ENCODE measurements at regions not wholly inside any gene's neighbourhood (a gene's known extent, or its start where the extent isn't known, plus 50 kb on each side); places are given as distances from the start of the nearest gene placed in this dataset.

DNA sequence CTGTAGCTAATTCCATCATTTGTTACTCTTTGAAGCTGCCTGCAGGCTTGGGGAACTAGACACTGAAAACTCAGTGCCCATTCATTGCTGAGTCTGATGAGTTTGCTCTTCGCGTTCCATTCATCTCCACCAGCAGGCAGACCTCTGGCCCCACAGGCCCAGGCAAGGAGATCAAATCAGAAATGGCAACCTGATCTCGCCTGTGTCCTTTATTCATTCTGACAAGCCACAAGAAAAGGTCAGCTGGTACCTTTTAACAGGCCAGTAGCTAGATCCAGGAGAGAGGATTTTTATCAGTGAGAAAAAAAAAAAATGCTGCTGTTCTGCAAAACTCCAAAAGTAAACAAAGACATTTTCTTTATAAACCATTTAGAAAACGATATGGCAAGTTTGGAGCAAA lies 742.5 kb downstream of the ETS1 start:
- WGBS (ENCODE audit: missing lambda C conversion rate): 28% methylated on average over 4 of the region's 4 CpGs
- H3K9me3 ChIP-seq: no peaks in the 10 kb centered on the region
- no peak overlapping the region for H3K27ac ChIP-seq
- H3K4me1 ChIP-seq: no peaks in the 10 kb centered on the region
- ChIA-PET CTCF (interaction anchor here (1.6 to 1.9 kb wide), 2 partner anchors 8 to 18 kb away, joined by 6 to 8 read pairs; no protein-coding TSS in a partner anchor), POLR2A (no interaction called here)
- no peak for FAIRE-seq
- no peak overlapping the region for H3K4me2 ChIP-seq
- no peak overlapping the region for H3K4me3 ChIP-seq
- ATAC-seq: no peak
- no peak for DNase-seq (ENCODE audit: low read depth in 1 of 2, low spot score in 1 of 2)
- no peak for TF ChIP-seq HOXB5 (CRISPR knock-in tag; IDR thresholded peaks at IDR 0.05)

DNA sequence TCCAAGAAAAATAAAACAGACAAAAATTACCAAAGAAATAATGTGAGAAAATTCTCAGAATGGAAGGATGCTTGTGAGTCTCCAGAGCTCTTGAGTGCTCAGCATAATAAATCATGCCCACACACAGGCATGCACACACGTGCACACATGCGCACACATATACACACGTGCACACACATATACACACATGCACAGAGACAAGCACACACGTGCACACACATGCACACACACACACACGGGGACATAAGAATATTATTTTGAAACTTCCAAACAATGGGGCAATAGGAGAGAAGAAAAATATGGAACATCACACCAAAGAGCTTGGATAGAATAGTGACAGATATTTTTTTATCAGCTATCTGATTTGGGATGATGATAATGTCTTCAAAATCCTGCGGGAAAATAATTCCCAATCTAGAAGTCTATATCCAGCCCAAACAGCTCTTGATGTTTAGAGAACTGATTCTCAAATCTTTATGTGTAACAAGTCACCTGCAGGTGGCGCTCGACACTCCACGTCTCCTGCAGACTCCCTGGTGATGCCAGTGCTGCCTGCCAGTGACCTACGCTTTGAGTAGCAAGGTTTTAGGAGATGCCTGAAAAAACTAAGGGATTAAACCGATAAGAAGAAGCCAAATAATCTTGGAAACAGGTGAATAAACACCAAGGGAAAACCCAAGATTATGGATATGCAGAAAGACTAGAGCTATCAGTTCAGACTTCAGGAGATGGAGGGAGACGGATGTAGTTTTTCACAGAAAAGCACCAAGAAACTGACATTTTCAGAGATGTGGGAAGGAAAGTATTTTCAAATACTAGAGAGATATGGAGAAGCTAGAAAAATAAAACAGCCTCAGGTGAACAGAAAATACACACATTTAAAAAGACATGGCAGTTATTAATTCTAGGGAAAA lies 743.6 kb downstream of the ETS1 start:
- WGBS (ENCODE audit: missing lambda C conversion rate): 21% methylated on average over 12 of the region's 12 CpGs
- POLR2A ChIA-PET: no interaction called here
- FAIRE-seq: no peak

DNA sequence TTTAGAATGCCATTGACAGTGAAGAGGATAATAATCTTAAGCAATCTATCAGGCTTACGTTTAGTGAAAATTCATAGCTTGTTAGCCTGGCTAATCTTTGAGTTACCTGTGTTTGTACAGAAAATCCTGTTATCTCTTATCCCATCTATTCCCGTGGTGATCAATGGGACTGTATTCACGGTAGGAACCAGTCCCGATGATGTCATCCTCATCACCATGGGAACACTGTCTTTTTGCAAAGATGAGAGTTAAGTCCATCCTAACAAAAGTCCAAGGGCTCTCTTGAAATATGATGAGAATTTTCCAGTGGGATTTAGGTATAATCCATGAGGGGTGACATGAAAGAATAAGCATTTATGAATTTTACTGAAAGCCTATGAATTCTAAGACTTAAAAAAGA lies 762.2 kb downstream of the ETS1 start:
- no peaks in the 10 kb centered on the region for H3K4me1 ChIP-seq
- no peak for ATAC-seq
- FAIRE-seq: no peak
- no peak overlapping the region for H3K27ac ChIP-seq
- CTCF ChIA-PET: no interaction called here
- no peak for DNase-seq (ENCODE audit: low read depth in 1 of 2, low spot score in 1 of 2)
- no peaks in the 10 kb centered on the region for H3K9me3 ChIP-seq
- 1% methylated on average over 4 of the region's 4 CpGs for WGBS (ENCODE audit: missing lambda C conversion rate)
- no peak overlapping the region for H3K4me2 ChIP-seq
- no peak overlapping the region for H3K4me3 ChIP-seq
- POLR2A ChIA-PET: no interaction called here
- TF ChIP-seq SMC3 (IDR thresholded peaks at IDR 0.05) (no peak), MAFK (IDR thresholded peaks at IDR 0.05; ENCODE audit: partially characterized antibody) (no peak), ZNF302 (CRISPR knock-in tag; IDR thresholded peaks at IDR 0.05) (no peak), EP300 (IDR thresholded peaks at IDR 0.05) (no peak), ZSCAN20 (CRISPR knock-in tag; IDR thresholded peaks at IDR 0.05) (no peak), JUN (IDR thresholded peaks at IDR 0.05) (no peak), RFX5 (IDR thresholded peaks at IDR 0.05) (no peak), POLR2AphosphoS2 (conservative IDR thresholded peaks at IDR 0.05; ENCODE audit: low read length) (no peak), SREBF2 (IDR thresholded peaks at IDR 0.05) (no peak)
- TF ChIP-seq, protein P1, sequence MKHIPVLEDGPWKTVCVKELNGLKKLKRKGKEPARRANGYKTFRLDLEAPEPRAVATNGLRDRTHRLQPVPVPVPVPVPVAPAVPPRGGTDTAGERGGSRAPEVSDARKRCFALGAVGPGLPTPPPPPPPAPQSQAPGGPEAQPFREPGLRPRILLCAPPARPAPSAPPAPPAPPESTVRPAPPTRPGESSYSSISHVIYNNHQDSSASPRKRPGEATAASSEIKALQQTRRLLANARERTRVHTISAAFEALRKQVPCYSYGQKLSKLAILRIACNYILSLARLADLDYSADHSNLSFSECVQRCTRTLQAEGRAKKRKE (CRISPR knock-in tag; IDR thresholded peaks at IDR 0.05; ENCODE audit: low read depth): no peak

More for the DNA sequence above, 743.6 kb downstream of the ETS1 start:
- DNase-seq (ENCODE audit: low read depth in 1 of 2, low spot score in 1 of 2): peak; percentile 10 to 51
- Histone ChIP-seq H3K4me1 (no peaks in the 10 kb centered on the region), H3K4me3 (no peak overlapping the region), H3K4me2 (no peak overlapping the region), H3K9me3 (no peaks in the 10 kb centered on the region), H3K27ac (no peak overlapping the region)
- no peak for TF ChIP-seq PHF8 (IDR thresholded peaks at IDR 0.05; ENCODE audit: borderline replicate concordance, low read depth)
- TF ChIP-seq, protein P2, sequence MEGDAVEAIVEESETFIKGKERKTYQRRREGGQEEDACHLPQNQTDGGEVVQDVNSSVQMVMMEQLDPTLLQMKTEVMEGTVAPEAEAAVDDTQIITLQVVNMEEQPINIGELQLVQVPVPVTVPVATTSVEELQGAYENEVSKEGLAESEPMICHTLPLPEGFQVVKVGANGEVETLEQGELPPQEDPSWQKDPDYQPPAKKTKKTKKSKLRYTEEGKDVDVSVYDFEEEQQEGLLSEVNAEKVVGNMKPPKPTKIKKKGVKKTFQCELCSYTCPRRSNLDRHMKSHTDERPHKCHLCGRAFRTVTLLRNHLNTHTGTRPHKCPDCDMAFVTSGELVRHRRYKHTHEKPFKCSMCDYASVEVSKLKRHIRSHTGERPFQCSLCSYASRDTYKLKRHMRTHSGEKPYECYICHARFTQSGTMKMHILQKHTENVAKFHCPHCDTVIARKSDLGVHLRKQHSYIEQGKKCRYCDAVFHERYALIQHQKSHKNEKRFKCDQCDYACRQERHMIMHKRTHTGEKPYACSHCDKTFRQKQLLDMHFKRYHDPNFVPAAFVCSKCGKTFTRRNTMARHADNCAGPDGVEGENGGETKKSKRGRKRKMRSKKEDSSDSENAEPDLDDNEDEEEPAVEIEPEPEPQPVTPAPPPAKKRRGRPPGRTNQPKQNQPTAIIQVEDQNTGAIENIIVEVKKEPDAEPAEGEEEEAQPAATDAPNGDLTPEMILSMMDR (IDR thresholded peaks at IDR 0.05): peak; percentile 41
- TF ChIP-seq RAD21 (conservative IDR thresholded peaks at IDR 0.05 in 1 of 2, IDR thresholded peaks at IDR 0.05 in 1 of 2): peak in 1 of 2 experiments; percentile 38; a peak in 2 of 5 replicates
- TF ChIP-seq RCOR1 (IDR thresholded peaks at IDR 0.05; ENCODE audit: low read depth, low read length): no peak
- no peak for TF ChIP-seq CHD4 (IDR thresholded peaks at IDR 0.05; ENCODE audit: borderline replicate concordance)
- ATAC-seq: peak; percentile 76 to 77; a peak in 5 of 6 replicates
- CTCF ChIA-PET: interaction anchor here (0.7 to 1.9 kb wide), 6 partner anchors 9 to 177 kb away, joined by 3 to 8 read pairs (median 4); no protein-coding TSS in a partner anchor

DNA sequence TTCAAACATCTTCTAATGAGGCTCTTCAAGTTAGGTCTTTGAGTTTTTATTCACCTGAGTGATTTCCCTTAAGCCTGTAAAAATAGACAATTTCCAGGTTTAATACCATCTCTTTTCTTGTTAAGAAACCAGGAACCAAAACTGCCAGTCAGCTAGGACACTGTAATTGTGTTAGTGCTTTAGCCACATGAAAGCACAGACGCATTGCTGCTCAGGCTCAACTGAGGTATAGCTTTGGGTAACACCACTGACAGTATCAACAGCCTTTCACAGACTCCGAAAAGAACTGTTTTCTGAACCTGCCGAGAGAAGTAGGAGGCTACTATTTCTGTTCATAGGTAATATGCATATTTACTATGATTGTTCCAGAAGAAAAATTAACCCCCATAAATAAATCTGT lies 768.7 kb downstream of the ETS1 start:
- POLR2A ChIA-PET: no interaction called here
- CTCF ChIA-PET: interaction anchor here (1.0 kb wide), 1 partner anchor 9 kb away, joined by 3 read pairs; no protein-coding TSS in a partner anchor
- no peak for DNase-seq (ENCODE audit: low read depth in 1 of 2, low spot score in 1 of 2)

More for the DNA sequence above, 768.7 kb downstream of the ETS1 start:
- WGBS (ENCODE audit: missing lambda C conversion rate): 8% methylated on average over 3 of the region's 3 CpGs
- Histone ChIP-seq H3K4me3 (no peak overlapping the region), H3K9me3 (no peaks in the 10 kb centered on the region), H3K4me1 (no peaks in the 10 kb centered on the region), H3K27ac (no peak overlapping the region), H3K4me2 (no peak overlapping the region)
- TF ChIP-seq, protein P3, sequence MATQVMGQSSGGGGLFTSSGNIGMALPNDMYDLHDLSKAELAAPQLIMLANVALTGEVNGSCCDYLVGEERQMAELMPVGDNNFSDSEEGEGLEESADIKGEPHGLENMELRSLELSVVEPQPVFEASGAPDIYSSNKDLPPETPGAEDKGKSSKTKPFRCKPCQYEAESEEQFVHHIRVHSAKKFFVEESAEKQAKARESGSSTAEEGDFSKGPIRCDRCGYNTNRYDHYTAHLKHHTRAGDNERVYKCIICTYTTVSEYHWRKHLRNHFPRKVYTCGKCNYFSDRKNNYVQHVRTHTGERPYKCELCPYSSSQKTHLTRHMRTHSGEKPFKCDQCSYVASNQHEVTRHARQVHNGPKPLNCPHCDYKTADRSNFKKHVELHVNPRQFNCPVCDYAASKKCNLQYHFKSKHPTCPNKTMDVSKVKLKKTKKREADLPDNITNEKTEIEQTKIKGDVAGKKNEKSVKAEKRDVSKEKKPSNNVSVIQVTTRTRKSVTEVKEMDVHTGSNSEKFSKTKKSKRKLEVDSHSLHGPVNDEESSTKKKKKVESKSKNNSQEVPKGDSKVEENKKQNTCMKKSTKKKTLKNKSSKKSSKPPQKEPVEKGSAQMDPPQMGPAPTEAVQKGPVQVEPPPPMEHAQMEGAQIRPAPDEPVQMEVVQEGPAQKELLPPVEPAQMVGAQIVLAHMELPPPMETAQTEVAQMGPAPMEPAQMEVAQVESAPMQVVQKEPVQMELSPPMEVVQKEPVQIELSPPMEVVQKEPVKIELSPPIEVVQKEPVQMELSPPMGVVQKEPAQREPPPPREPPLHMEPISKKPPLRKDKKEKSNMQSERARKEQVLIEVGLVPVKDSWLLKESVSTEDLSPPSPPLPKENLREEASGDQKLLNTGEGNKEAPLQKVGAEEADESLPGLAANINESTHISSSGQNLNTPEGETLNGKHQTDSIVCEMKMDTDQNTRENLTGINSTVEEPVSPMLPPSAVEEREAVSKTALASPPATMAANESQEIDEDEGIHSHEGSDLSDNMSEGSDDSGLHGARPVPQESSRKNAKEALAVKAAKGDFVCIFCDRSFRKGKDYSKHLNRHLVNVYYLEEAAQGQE (IDR thresholded peaks at IDR 0.05): no peak
- TF ChIP-seq PHF8 (IDR thresholded peaks at IDR 0.05; ENCODE audit: borderline replicate concordance, low read depth): no peak
- no peak for FAIRE-seq
- no peak for ATAC-seq
